Kidney (tissue), 13 donors: ENCODE measurements at regions not wholly inside any gene's neighbourhood (a gene's known extent, or its start where the extent isn't known, plus 50 kb on each side); places are given as distances from the start of the nearest gene placed in this dataset. TPM values are rescaled to one million over a fixed set of nuclear protein-coding genes. Genes with fewer than 3 reads are reported as not detected.

Experiments
- DNase-seq, 5 donors: peaks; one replicate each; pipeline ENCODE4 v3.0.0-alpha.2; 2013 to 2020
- FAIRE-seq: peaks from 2 replicates; lab custom pipeline; 2012; peaks lifted over from hg19 to GRCh38; lab: Jason Lieb, UNC
- H3K27ac ChIP-seq, 2 donors: one replicate each; pipeline ENCODE4 v1.7.0; 2013; ENCODE audit warnings: low read depth in 2 of 2, low read length in 2 of 2, inconsistent platforms in 1 of 2
- H3K27me3 ChIP-seq: one replicate; pipeline ENCODE4 v1.7.1; 2013; ENCODE audit warnings: low read length, inconsistent platforms; ENCODE audit not compliant: control insufficient read depth, insufficient read depth
- H3K36me3 ChIP-seq, 3 donors: one replicate each; pipeline versions ENCODE4 v1.7.0 to v1.7.1; 2013; ENCODE audit warnings: low read length in 3 of 3, control low read depth in 1 of 3, inconsistent platforms in 1 of 3; ENCODE audit not compliant: insufficient read depth in 3 of 3, control insufficient read depth in 2 of 3
- H3K4me1 ChIP-seq, 3 donors: one replicate each; pipeline versions ENCODE4 v1.7.0 to v1.7.1; 2013; ENCODE audit warnings: low read length in 3 of 3, inconsistent platforms in 1 of 3, low read depth in 1 of 3; ENCODE audit not compliant: control insufficient read depth in 2 of 3, insufficient read depth in 2 of 3
- H3K4me3 ChIP-seq, 3 donors: one replicate each; pipeline versions ENCODE4 v1.7.0 to v1.8.1; 2013; ENCODE audit warnings: low read length in 3 of 3, control low read depth in 1 of 3, inconsistent platforms in 1 of 3
- H3K9ac ChIP-seq, 3 donors: one replicate each; pipeline versions ENCODE4 v1.7.0 to v1.7.1; 2013; ENCODE audit warnings: low read length in 3 of 3, control low read depth in 1 of 3, inconsistent platforms in 1 of 3
- H3K9me3 ChIP-seq, 3 donors: one replicate each; pipeline versions ENCODE4 v1.7.0 to v1.7.1; 2013; ENCODE audit warnings: low read length in 3 of 3, control low read depth in 1 of 3, inconsistent platforms in 1 of 3; ENCODE audit not compliant: control insufficient read depth in 2 of 3, insufficient read depth in 1 of 3
- CTCF ChIP-seq: IDR thresholded peaks from 3 replicates; pipeline ENCODE4 v1.5.1; 2012; ENCODE audit warnings: mild to moderate bottlenecking, moderate library complexity, borderline replicate concordance; ENCODE audit not compliant: insufficient read depth; ENCODE audit errors: extremely low read depth
- intact Hi-C: fragments of 100-400 bp; cut with DNase I; formaldehyde crosslinking; loops from one replicate; pipeline ENCODE4 v1.11.1; 2022
- microRNA-seq: library from miRNA; unstranded; fragments of <30 nt; microRNA quantifications from one replicate; pipeline ENCODE4 v1.2.0, GENCODE V29; 2020
- donor health status: control.
- donor health status: control.
- donor health status: control.
- donor health status: control.
- donor health status: control.
- donor health status: DM: yes; HTN: yes; CAD: no.
- donor health status: Normal renal cell carcinoma (clear cell type).

- intact Hi-C loops = no loop called here
- no peak overlapping the region for H3K27ac ChIP-seq
- H3K9ac ChIP-seq = no peak overlapping the region
- H3K4me1 ChIP-seq = no peaks in the 10 kb centered on the region
- no peaks in the 10 kb centered on the region for H3K27me3 ChIP-seq
- DNase-seq (no peak), FAIRE-seq (no peak)
- H3K36me3 ChIP-seq = no peaks in the 10 kb centered on the region
- no peak overlapping the region for H3K4me3 ChIP-seq
- TF ChIP-seq CTCF = no peak
- H3K9me3 ChIP-seq = no peaks in the 10 kb centered on the region
These were observed 52.8 kb upstream of the NRXN1 start for GRCh38 chr2:51084750-51085149.

Small RNA genes lying in the stretch of these regions (microRNA-seq; reads per million reads assigned to microRNA genes)
- not detected for gene MIR4431
